PC-3 (cell line): ENCODE measurements at regions not wholly inside any gene's neighbourhood (a gene's known extent, or its start where the extent isn't known, plus 50 kb on each side); places are given as distances from the start of the nearest gene placed in this dataset.

Experiments
- EZH2 ChIP-seq: fragments of 300-600 bp; sonication (generic); IDR thresholded peaks from one replicate; pipeline ENCODE4 v1.6.1; 2017; ENCODE audit warnings: antibody characterized with exemption, mild to moderate bottlenecking, low read length; ENCODE audit not compliant: unreplicated experiment
- EZH2phosphoT487 ChIP-seq: fragments of 300-600 bp; sonication (generic); IDR thresholded peaks from 2 replicates; pipeline ENCODE4 v1.6.1; 2018; ENCODE audit warnings: mild to moderate bottlenecking, antibody characterized with exemption, low read length, borderline replicate concordance
- TF ChIP-seq, protein P1 (sequence below): fragments of 300-600 bp; sonication (generic); conservative IDR thresholded peaks from 2 replicates; pipeline ENCODE4 v1.5.1; 2017; ENCODE audit warnings: antibody characterized with exemption, low read depth, mild to moderate bottlenecking, low read length

DNA sequence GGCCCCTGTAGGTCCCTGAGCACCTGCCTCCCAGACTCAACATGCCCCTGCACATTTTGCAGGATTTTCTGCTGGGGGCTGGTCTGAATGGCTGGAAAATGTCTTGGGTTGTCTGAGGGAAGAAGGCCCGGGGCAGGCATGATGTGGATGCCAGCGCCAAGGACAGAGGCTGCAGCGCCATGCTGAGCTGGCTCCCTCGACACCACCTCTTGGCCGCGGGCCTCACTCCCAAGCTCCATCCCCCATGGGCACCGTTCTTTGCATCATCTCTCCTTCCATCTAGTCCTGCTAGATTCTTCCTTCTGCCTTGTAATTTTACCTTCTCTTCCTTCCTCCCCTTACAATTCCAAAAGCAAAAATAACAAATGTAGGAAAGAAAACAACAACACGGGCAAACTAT lies 70.6 kb downstream of the ZIC5 start:
- TF ChIP-seq EZH2 (no peak), EZH2phosphoT487 (no peak)
- TF ChIP-seq, protein P1, sequence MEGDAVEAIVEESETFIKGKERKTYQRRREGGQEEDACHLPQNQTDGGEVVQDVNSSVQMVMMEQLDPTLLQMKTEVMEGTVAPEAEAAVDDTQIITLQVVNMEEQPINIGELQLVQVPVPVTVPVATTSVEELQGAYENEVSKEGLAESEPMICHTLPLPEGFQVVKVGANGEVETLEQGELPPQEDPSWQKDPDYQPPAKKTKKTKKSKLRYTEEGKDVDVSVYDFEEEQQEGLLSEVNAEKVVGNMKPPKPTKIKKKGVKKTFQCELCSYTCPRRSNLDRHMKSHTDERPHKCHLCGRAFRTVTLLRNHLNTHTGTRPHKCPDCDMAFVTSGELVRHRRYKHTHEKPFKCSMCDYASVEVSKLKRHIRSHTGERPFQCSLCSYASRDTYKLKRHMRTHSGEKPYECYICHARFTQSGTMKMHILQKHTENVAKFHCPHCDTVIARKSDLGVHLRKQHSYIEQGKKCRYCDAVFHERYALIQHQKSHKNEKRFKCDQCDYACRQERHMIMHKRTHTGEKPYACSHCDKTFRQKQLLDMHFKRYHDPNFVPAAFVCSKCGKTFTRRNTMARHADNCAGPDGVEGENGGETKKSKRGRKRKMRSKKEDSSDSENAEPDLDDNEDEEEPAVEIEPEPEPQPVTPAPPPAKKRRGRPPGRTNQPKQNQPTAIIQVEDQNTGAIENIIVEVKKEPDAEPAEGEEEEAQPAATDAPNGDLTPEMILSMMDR: no peak
